ENCODE measurements at regions not wholly inside any gene's neighbourhood (a gene's known extent, or its start where the extent isn't known, plus 50 kb on each side); places are given as distances from the start of the nearest gene placed in this dataset.

GRCh38 chr21:15195768-15196167, 131.0 kb upstream of the NRIP1 start:
- Histone ChIP-seq H3K9me3 (ENCODE audit: control insufficient read depth in 3 of 3, low read length in 3 of 3) (no peaks in the 10 kb centered on the region), H3K27ac (ENCODE audit: low read depth, low read length) (no peak overlapping the region)

GRCh38 chr21:15197696-15198095, 132.9 kb upstream of the NRIP1 start:
- Histone ChIP-seq H3K9ac (ENCODE audit: low read depth in 1 of 3, low read length in 3 of 3) (no peak overlapping the region), H3K27me3 (ENCODE audit: control insufficient read depth in 3 of 3, insufficient read depth in 3 of 3, low read length in 3 of 3) (no peaks in the 10 kb centered on the region), H3K4me1 (ENCODE audit: control insufficient read depth in 3 of 3, insufficient read depth in 3 of 3, low read length in 3 of 3) (no peaks in the 10 kb centered on the region), H3K27ac (ENCODE audit: low read depth, low read length) (no peak overlapping the region), H3K4me3 (ENCODE audit: low read length in 3 of 3) (no peak overlapping the region), H3K9me3 (ENCODE audit: control insufficient read depth in 3 of 3, low read length in 3 of 3) (no peaks in the 10 kb centered on the region), H3K36me3 (ENCODE audit: control insufficient read depth in 3 of 3, insufficient read depth in 3 of 3, low read length in 3 of 3) (no peaks in the 10 kb centered on the region)

More at GRCh38 chr21:15195768-15196167, 131.0 kb upstream of the NRIP1 start:
- H3K27me3 ChIP-seq (ENCODE audit: control insufficient read depth in 3 of 3, insufficient read depth in 3 of 3, low read length in 3 of 3), result no peaks in the 10 kb centered on the region
- H3K36me3 ChIP-seq (ENCODE audit: control insufficient read depth in 3 of 3, insufficient read depth in 3 of 3, low read length in 3 of 3), result no peaks in the 10 kb centered on the region
- no peaks in the 10 kb centered on the region for H3K4me1 ChIP-seq (ENCODE audit: control insufficient read depth in 3 of 3, insufficient read depth in 3 of 3, low read length in 3 of 3)
- no peak overlapping the region for H3K4me3 ChIP-seq (ENCODE audit: low read length in 3 of 3)
- H3K9ac ChIP-seq (ENCODE audit: low read depth in 1 of 3, low read length in 3 of 3), result no peak overlapping the region

GRCh38 chr21:15199414-15200383, 134.9 kb upstream of the NRIP1 start:
- H3K4me1 ChIP-seq (ENCODE audit: control insufficient read depth in 3 of 3, insufficient read depth in 3 of 3, low read length in 3 of 3), result peaks cover 0 to 4% (median 0%) of the 10 kb centered on the region in 3 donors
- H3K27ac ChIP-seq (ENCODE audit: low read depth, low read length), result no peak overlapping the region
- no peak overlapping the region for H3K4me3 ChIP-seq (ENCODE audit: low read length in 3 of 3)
- H3K36me3 ChIP-seq (ENCODE audit: control insufficient read depth in 3 of 3, insufficient read depth in 3 of 3, low read length in 3 of 3), result no peaks in the 10 kb centered on the region
- H3K27me3 ChIP-seq (ENCODE audit: control insufficient read depth in 3 of 3, insufficient read depth in 3 of 3, low read length in 3 of 3), result no peaks in the 10 kb centered on the region
- H3K9ac ChIP-seq (ENCODE audit: low read depth in 1 of 3, low read length in 3 of 3), result no peak overlapping the region
- no peaks in the 10 kb centered on the region for H3K9me3 ChIP-seq (ENCODE audit: control insufficient read depth in 3 of 3, low read length in 3 of 3)

- Histone ChIP-seq H3K9me3 (ENCODE audit: control insufficient read depth in 3 of 3, low read length in 3 of 3) (no peaks in the 10 kb centered on the region), H3K4me3 (ENCODE audit: low read length in 3 of 3) (no peak overlapping the region), H3K4me1 (ENCODE audit: control insufficient read depth in 3 of 3, insufficient read depth in 3 of 3, low read length in 3 of 3) (peaks cover 0 to 4% (median 0%) of the 10 kb centered on the region in 3 donors), H3K36me3 (ENCODE audit: control insufficient read depth in 3 of 3, insufficient read depth in 3 of 3, low read length in 3 of 3) (no peaks in the 10 kb centered on the region), H3K9ac (ENCODE audit: low read depth in 1 of 3, low read length in 3 of 3) (no peak overlapping the region), H3K27ac (ENCODE audit: low read depth, low read length) (no peak overlapping the region), H3K27me3 (ENCODE audit: control insufficient read depth in 3 of 3, insufficient read depth in 3 of 3, low read length in 3 of 3) (no peaks in the 10 kb centered on the region)
Observed at GRCh38 chr21:15203740-15204139, 138.9 kb upstream of the NRIP1 start.

GRCh38 chr21:15204140-15204969, 139.6 kb upstream of the NRIP1 start:
- H3K36me3 ChIP-seq (ENCODE audit: control insufficient read depth in 3 of 3, insufficient read depth in 3 of 3, low read length in 3 of 3), result no peaks in the 10 kb centered on the region
- peaks cover 0 to 4% (median 0%) of the 10 kb centered on the region in 3 donors for H3K4me1 ChIP-seq (ENCODE audit: control insufficient read depth in 3 of 3, insufficient read depth in 3 of 3, low read length in 3 of 3)
- no peak overlapping the region for H3K9ac ChIP-seq (ENCODE audit: low read depth in 1 of 3, low read length in 3 of 3)
- H3K27ac ChIP-seq (ENCODE audit: low read depth, low read length), result no peak overlapping the region
- no peak overlapping the region for H3K4me3 ChIP-seq (ENCODE audit: low read length in 3 of 3)
- no peaks in the 10 kb centered on the region for H3K27me3 ChIP-seq (ENCODE audit: control insufficient read depth in 3 of 3, insufficient read depth in 3 of 3, low read length in 3 of 3)
- no peaks in the 10 kb centered on the region for H3K9me3 ChIP-seq (ENCODE audit: control insufficient read depth in 3 of 3, low read length in 3 of 3)

GRCh38 chr21:15204970-15205286, 140.1 kb upstream of the NRIP1 start:
- H3K27me3 ChIP-seq (ENCODE audit: control insufficient read depth in 3 of 3, insufficient read depth in 3 of 3, low read length in 3 of 3), result no peaks in the 10 kb centered on the region
- H3K9me3 ChIP-seq (ENCODE audit: control insufficient read depth in 3 of 3, low read length in 3 of 3), result no peaks in the 10 kb centered on the region
- H3K4me1 ChIP-seq (ENCODE audit: control insufficient read depth in 3 of 3, insufficient read depth in 3 of 3, low read length in 3 of 3), result peaks cover 0 to 4% (median 0%) of the 10 kb centered on the region in 3 donors
- H3K27ac ChIP-seq (ENCODE audit: low read depth, low read length), result no peak overlapping the region
- no peak overlapping the region for H3K9ac ChIP-seq (ENCODE audit: low read depth in 1 of 3, low read length in 3 of 3)
- no peaks in the 10 kb centered on the region for H3K36me3 ChIP-seq (ENCODE audit: control insufficient read depth in 3 of 3, insufficient read depth in 3 of 3, low read length in 3 of 3)
- H3K4me3 ChIP-seq (ENCODE audit: low read length in 3 of 3), result no peak overlapping the region

- Histone ChIP-seq H3K27me3 (ENCODE audit: control insufficient read depth in 3 of 3, insufficient read depth in 3 of 3, low read length in 3 of 3) (no peaks in the 10 kb centered on the region), H3K36me3 (ENCODE audit: control insufficient read depth in 3 of 3, insufficient read depth in 3 of 3, low read length in 3 of 3) (no peaks in the 10 kb centered on the region), H3K9me3 (ENCODE audit: control insufficient read depth in 3 of 3, low read length in 3 of 3) (no peaks in the 10 kb centered on the region), H3K27ac (ENCODE audit: low read depth, low read length) (no peak overlapping the region), H3K9ac (ENCODE audit: low read depth in 1 of 3, low read length in 3 of 3) (no peak overlapping the region), H3K4me1 (ENCODE audit: control insufficient read depth in 3 of 3, insufficient read depth in 3 of 3, low read length in 3 of 3) (peaks cover 0 to 4% (median 0%) of the 10 kb centered on the region in 3 donors), H3K4me3 (ENCODE audit: low read length in 3 of 3) (no peak overlapping the region)
Observed at GRCh38 chr21:15206514-15206913, 141.7 kb upstream of the NRIP1 start.

GRCh38 chr21:15207231-15207630, 142.4 kb upstream of the NRIP1 start:
- Histone ChIP-seq H3K27me3 (ENCODE audit: control insufficient read depth in 3 of 3, insufficient read depth in 3 of 3, low read length in 3 of 3) (no peaks in the 10 kb centered on the region), H3K36me3 (ENCODE audit: control insufficient read depth in 3 of 3, insufficient read depth in 3 of 3, low read length in 3 of 3) (no peaks in the 10 kb centered on the region), H3K9ac (ENCODE audit: low read depth in 1 of 3, low read length in 3 of 3) (no peak overlapping the region), H3K27ac (ENCODE audit: low read depth, low read length) (no peak overlapping the region), H3K4me3 (ENCODE audit: low read length in 3 of 3) (no peak overlapping the region), H3K9me3 (ENCODE audit: control insufficient read depth in 3 of 3, low read length in 3 of 3) (no peaks in the 10 kb centered on the region), H3K4me1 (ENCODE audit: control insufficient read depth in 3 of 3, insufficient read depth in 3 of 3, low read length in 3 of 3) (peaks cover 0 to 4% (median 0%) of the 10 kb centered on the region in 3 donors)

- no peak overlapping the region for H3K4me3 ChIP-seq (ENCODE audit: low read length in 3 of 3)
Observed at GRCh38 chr21:15207635-15208370, 143.0 kb upstream of the NRIP1 start.

More at GRCh38 chr21:15207635-15208370, 143.0 kb upstream of the NRIP1 start:
- H3K27me3 ChIP-seq (ENCODE audit: control insufficient read depth in 3 of 3, insufficient read depth in 3 of 3, low read length in 3 of 3), result no peaks in the 10 kb centered on the region
- H3K9ac ChIP-seq (ENCODE audit: low read depth in 1 of 3, low read length in 3 of 3), result no peak overlapping the region
- no peak overlapping the region for H3K27ac ChIP-seq (ENCODE audit: low read depth, low read length)
- H3K9me3 ChIP-seq (ENCODE audit: control insufficient read depth in 3 of 3, low read length in 3 of 3), result no peaks in the 10 kb centered on the region
- peaks cover 0 to 4% (median 0%) of the 10 kb centered on the region in 3 donors for H3K4me1 ChIP-seq (ENCODE audit: control insufficient read depth in 3 of 3, insufficient read depth in 3 of 3, low read length in 3 of 3)
- no peaks in the 10 kb centered on the region for H3K36me3 ChIP-seq (ENCODE audit: control insufficient read depth in 3 of 3, insufficient read depth in 3 of 3, low read length in 3 of 3)

Measured in skeletal muscle tissue (tissue), 3 donors.